ENCODE measurements at regions not wholly inside any gene's neighbourhood (a gene's known extent, or its start where the extent isn't known, plus 50 kb on each side); places are given as distances from the start of the nearest gene placed in this dataset.

GRCh38 chr6:90681863-90682262, 95.0 kb upstream of the MAP3K7 start:
- no peak for TF ChIP-seq POLR2A (IDR thresholded peaks at IDR 0.05)
- TF ChIP-seq, protein P1, sequence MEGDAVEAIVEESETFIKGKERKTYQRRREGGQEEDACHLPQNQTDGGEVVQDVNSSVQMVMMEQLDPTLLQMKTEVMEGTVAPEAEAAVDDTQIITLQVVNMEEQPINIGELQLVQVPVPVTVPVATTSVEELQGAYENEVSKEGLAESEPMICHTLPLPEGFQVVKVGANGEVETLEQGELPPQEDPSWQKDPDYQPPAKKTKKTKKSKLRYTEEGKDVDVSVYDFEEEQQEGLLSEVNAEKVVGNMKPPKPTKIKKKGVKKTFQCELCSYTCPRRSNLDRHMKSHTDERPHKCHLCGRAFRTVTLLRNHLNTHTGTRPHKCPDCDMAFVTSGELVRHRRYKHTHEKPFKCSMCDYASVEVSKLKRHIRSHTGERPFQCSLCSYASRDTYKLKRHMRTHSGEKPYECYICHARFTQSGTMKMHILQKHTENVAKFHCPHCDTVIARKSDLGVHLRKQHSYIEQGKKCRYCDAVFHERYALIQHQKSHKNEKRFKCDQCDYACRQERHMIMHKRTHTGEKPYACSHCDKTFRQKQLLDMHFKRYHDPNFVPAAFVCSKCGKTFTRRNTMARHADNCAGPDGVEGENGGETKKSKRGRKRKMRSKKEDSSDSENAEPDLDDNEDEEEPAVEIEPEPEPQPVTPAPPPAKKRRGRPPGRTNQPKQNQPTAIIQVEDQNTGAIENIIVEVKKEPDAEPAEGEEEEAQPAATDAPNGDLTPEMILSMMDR (IDR thresholded peaks at IDR 0.05) = no peak
